ENCODE measurements at regions not wholly inside any gene's neighbourhood (a gene's known extent, or its start where the extent isn't known, plus 50 kb on each side); places are given as distances from the start of the nearest gene placed in this dataset.

GRCh38 chr3:82088749-82089148 lies 327.3 kb upstream of the GBE1 start:
- DNase-seq (ENCODE audit: low read depth), result no peak

GRCh38 chr3:82087958-82088357 lies 326.5 kb upstream of the GBE1 start:
- peak; percentile 40 for DNase-seq (ENCODE audit: low read depth)

- no peak for DNase-seq (ENCODE audit: low read depth)
Measured at GRCh38 chr3:82085851-82086475, 324.5 kb upstream of the GBE1 start.

GRCh38 chr3:82085356-82085755 lies 323.9 kb upstream of the GBE1 start:
- DNase-seq (ENCODE audit: low read depth), result no peak

GRCh38 chr3:82084824-82085223 lies 323.4 kb upstream of the GBE1 start:
- DNase-seq (ENCODE audit: low read depth), result no peak

GRCh38 chr3:82082796-82083195 lies 321.4 kb upstream of the GBE1 start:
- no peak for DNase-seq (ENCODE audit: low read depth)

- no peak for DNase-seq (ENCODE audit: low read depth)
Measured at GRCh38 chr3:82081351-82081750, 319.9 kb upstream of the GBE1 start.

- DNase-seq (ENCODE audit: low read depth), result no peak
Measured at GRCh38 chr3:82080792-82081191, 319.3 kb upstream of the GBE1 start.

GRCh38 chr3:82080261-82080660 lies 318.8 kb upstream of the GBE1 start:
- no peak for DNase-seq (ENCODE audit: low read depth)

- DNase-seq (ENCODE audit: low read depth), result no peak
Measured at GRCh38 chr3:82079335-82079890, 318.0 kb upstream of the GBE1 start.

- DNase-seq (ENCODE audit: low read depth), result no peak
Measured at GRCh38 chr3:82078246-82078645, 316.8 kb upstream of the GBE1 start.

- DNase-seq (ENCODE audit: low read depth), result no peak
Measured at GRCh38 chr3:82067420-82067819, 306.0 kb upstream of the GBE1 start.

- DNase-seq (ENCODE audit: low read depth), result no peak
Measured at GRCh38 chr3:82058809-82059208, 297.4 kb upstream of the GBE1 start.

- DNase-seq (ENCODE audit: low read depth), result no peak
Measured at GRCh38 chr3:82055792-82056191, 294.3 kb upstream of the GBE1 start.

- DNase-seq (ENCODE audit: low read depth), result no peak
Measured at GRCh38 chr3:82054849-82055248, 293.4 kb upstream of the GBE1 start.

GRCh38 chr3:82053236-82053635 lies 291.8 kb upstream of the GBE1 start:
- DNase-seq (ENCODE audit: low read depth), result no peak

- DNase-seq (ENCODE audit: low read depth), result no peak
Measured at GRCh38 chr3:82050382-82050781, 288.9 kb upstream of the GBE1 start.

GRCh38 chr3:82048711-82049110 lies 287.3 kb upstream of the GBE1 start:
- no peak for DNase-seq (ENCODE audit: low read depth)

- no peak for DNase-seq (ENCODE audit: low read depth)
Measured at GRCh38 chr3:82044930-82045705, 283.7 kb upstream of the GBE1 start.

GRCh38 chr3:82038556-82038955 lies 277.1 kb upstream of the GBE1 start:
- no peak for DNase-seq (ENCODE audit: low read depth)

- DNase-seq (ENCODE audit: low read depth), result no peak
Measured at GRCh38 chr3:82033186-82033585, 271.7 kb upstream of the GBE1 start.

GRCh38 chr3:82031596-82031995 lies 270.2 kb upstream of the GBE1 start:
- DNase-seq (ENCODE audit: low read depth), result no peak

- no peak for DNase-seq (ENCODE audit: low read depth)
Measured at GRCh38 chr3:82030916-82031315, 269.5 kb upstream of the GBE1 start.

- DNase-seq (ENCODE audit: low read depth), result no peak
Measured at GRCh38 chr3:82022836-82023235, 261.4 kb upstream of the GBE1 start.
